Astrocyte (in vitro differentiated cells and primary cell): ENCODE measurements at regions not wholly inside any gene's neighbourhood (a gene's known extent, or its start where the extent isn't known, plus 50 kb on each side); places are given as distances from the start of the nearest gene placed in this dataset.

ENCODE experiments used
- DNase-seq: peaks from one replicate; pipeline ENCODE4 v3.0.0-alpha.2; 2010; ENCODE audit warnings: low read depth
- FAIRE-seq: peaks from 2 replicates; lab custom pipeline; 2011; peaks lifted over from hg19 to GRCh38; lab: Jason Lieb, UNC
- H2AFZ ChIP-seq: 2 replicates; pipeline ENCODE4 v1.6.0; 2012; ENCODE audit warnings: low read depth, low read length, inconsistent platforms
- H3K27ac ChIP-seq: 2 replicates; pipeline ENCODE4 v1.5.1; 2011; ENCODE audit warnings: low read depth, low read length, inconsistent platforms
- H3K27me3 ChIP-seq: 2 replicates; pipeline ENCODE4 v1.6.0; 2011; ENCODE audit warnings: low read length, inconsistent platforms; ENCODE audit not compliant: insufficient read depth
- H3K36me3 ChIP-seq: 2 replicates; pipeline ENCODE4 v1.5.1; 2011; ENCODE audit warnings: low read length, inconsistent platforms; ENCODE audit not compliant: insufficient read depth
- H3K4me1 ChIP-seq: 2 replicates; pipeline ENCODE4 v1.5.1; 2011; ENCODE audit warnings: low read length, inconsistent platforms; ENCODE audit not compliant: insufficient read depth
- H3K4me2 ChIP-seq: 2 replicates; pipeline ENCODE4 v1.6.0; 2012; ENCODE audit warnings: low read length, inconsistent platforms
- H3K4me3 ChIP-seq: 2 replicates; pipeline ENCODE4 v1.5.1; 2011; ENCODE audit warnings: low read depth, mild to moderate bottlenecking, low read length, inconsistent platforms; ENCODE audit not compliant: insufficient read depth
- H3K79me2 ChIP-seq: 2 replicates; pipeline ENCODE4 v1.6.0; 2012; ENCODE audit warnings: mild to moderate bottlenecking, low read length, inconsistent platforms; ENCODE audit not compliant: insufficient read depth
- H3K9ac ChIP-seq: 2 replicates; pipeline ENCODE4 v1.6.0; 2012; ENCODE audit warnings: mild to moderate bottlenecking, low read length, inconsistent platforms
- H3K9me3 ChIP-seq: 2 replicates; pipeline ENCODE4 v1.5.1; 2012; ENCODE audit warnings: low read depth, mild to moderate bottlenecking, low read length, inconsistent platforms; ENCODE audit not compliant: insufficient read depth
- H4K20me1 ChIP-seq: 2 replicates; pipeline ENCODE4 v1.6.0; 2012; ENCODE audit warnings: low read length, inconsistent platforms; ENCODE audit not compliant: insufficient read depth
- H3K27ac Mint-ChIP-seq: one replicate; pipeline ENCODE4 v1.8.0; 2021; ENCODE audit warnings: mild to moderate bottlenecking, mixed read lengths; ENCODE audit not compliant: unreplicated experiment
- H3K27me3 Mint-ChIP-seq: one replicate; pipeline ENCODE4 v1.8.0; 2021; ENCODE audit warnings: low read depth, mixed read lengths; ENCODE audit not compliant: unreplicated experiment
- H3K36me3 Mint-ChIP-seq: one replicate; pipeline ENCODE4 v1.8.0; 2021; ENCODE audit warnings: low read depth, mixed read lengths; ENCODE audit not compliant: unreplicated experiment
- H3K4me1 Mint-ChIP-seq: one replicate; pipeline ENCODE4 v1.8.0; 2021; ENCODE audit warnings: low read depth, mixed read lengths; ENCODE audit not compliant: unreplicated experiment
- H3K4me3 Mint-ChIP-seq: one replicate; pipeline ENCODE4 v1.8.0; 2021; ENCODE audit warnings: mild to moderate bottlenecking, moderate library complexity, mixed read lengths; ENCODE audit not compliant: unreplicated experiment
- H3K9me3 Mint-ChIP-seq: one replicate; pipeline ENCODE4 v1.8.0; 2021; ENCODE audit warnings: mild to moderate bottlenecking, mixed read lengths; ENCODE audit not compliant: unreplicated experiment
- CTCF ChIP-seq: IDR thresholded peaks from 2 replicates; pipeline ENCODE4 v1.5.1; 2011; ENCODE audit warnings: low read depth, mild to moderate bottlenecking, inconsistent platforms, low read length, moderate library complexity; ENCODE audit not compliant: insufficient read depth
- EZH2 ChIP-seq: IDR thresholded peaks from 2 replicates; pipeline ENCODE4 v1.6.1; 2012; ENCODE audit warnings: mild to moderate bottlenecking, low read length, inconsistent platforms; ENCODE audit not compliant: insufficient read depth

- H3K27me3 ChIP-seq, result peaks cover 6% of the 10 kb centered on the region
- H3K79me2 ChIP-seq, result no peaks in the 10 kb centered on the region
- no peak overlapping the region for H3K4me3 Mint-ChIP-seq
- H3K9me3 Mint-ChIP-seq, result no peaks in the 10 kb centered on the region
- no peak overlapping the region for H3K4me2 ChIP-seq
- H3K4me1 ChIP-seq, result no peaks in the 10 kb centered on the region
- peaks cover 12% of the 10 kb centered on the region for H3K4me1 Mint-ChIP-seq
- no peaks in the 10 kb centered on the region for H4K20me1 ChIP-seq
- H3K27ac Mint-ChIP-seq, result no peak overlapping the region
- DNase-seq, result no peak
- no peaks in the 10 kb centered on the region for H3K36me3 ChIP-seq
- no peak overlapping the region for H3K27ac ChIP-seq
- no peak overlapping the region for H3K4me3 ChIP-seq
- H3K27me3 Mint-ChIP-seq, result peaks cover 36% of the 10 kb centered on the region
- TF ChIP-seq CTCF (no peak), EZH2 (no peak)
- no peak overlapping the region for H2AFZ ChIP-seq
- no peaks in the 10 kb centered on the region for H3K36me3 Mint-ChIP-seq
- no peak overlapping the region for H3K9ac ChIP-seq
- no peaks in the 10 kb centered on the region for H3K9me3 ChIP-seq
- no peak for FAIRE-seq
Observed at GRCh38 chr5:135694012-135694411, 115.2 kb upstream of the CXCL14 start.

GRCh38 chr5:135693371-135693955 lies 114.7 kb upstream of the CXCL14 start:
- Histone ChIP-seq H3K27me3 (peaks cover 7% of the 10 kb centered on the region), H3K4me2 (no peak overlapping the region), H3K36me3 (no peaks in the 10 kb centered on the region), H4K20me1 (no peaks in the 10 kb centered on the region), H3K79me2 (no peaks in the 10 kb centered on the region), H3K4me1 (no peaks in the 10 kb centered on the region), H3K27ac (no peak overlapping the region), H3K4me3 (no peak overlapping the region), H2AFZ (no peak overlapping the region), H3K9me3 (no peaks in the 10 kb centered on the region), H3K9ac (no peak overlapping the region)
- DNase-seq (no peak), FAIRE-seq (no peak)
- no peak overlapping the region for H3K27ac Mint-ChIP-seq
- H3K27me3 Mint-ChIP-seq, result peaks cover 37% of the 10 kb centered on the region
- H3K9me3 Mint-ChIP-seq, result peaks cover 1% of the 10 kb centered on the region
- H3K36me3 Mint-ChIP-seq, result no peaks in the 10 kb centered on the region
- peaks cover 12% of the 10 kb centered on the region for H3K4me1 Mint-ChIP-seq
- TF ChIP-seq EZH2 (no peak), CTCF (no peak)
- no peak overlapping the region for H3K4me3 Mint-ChIP-seq

GRCh38 chr5:135691044-135691443 lies 112.3 kb upstream of the CXCL14 start:
- Histone ChIP-seq H3K4me1 (no peaks in the 10 kb centered on the region), H3K79me2 (no peaks in the 10 kb centered on the region), H2AFZ (no peak overlapping the region), H3K9ac (no peak overlapping the region), H3K27me3 (peaks cover 7% of the 10 kb centered on the region), H3K9me3 (no peaks in the 10 kb centered on the region), H3K4me3 (no peak overlapping the region), H3K36me3 (no peaks in the 10 kb centered on the region), H3K27ac (no peak overlapping the region), H4K20me1 (no peaks in the 10 kb centered on the region), H3K4me2 (no peak overlapping the region)
- Mint-ChIP-seq H3K4me1 (peaks cover 12% of the 10 kb centered on the region), H3K4me3 (no peak overlapping the region), H3K9me3 (peaks cover 2% of the 10 kb centered on the region), H3K36me3 (no peaks in the 10 kb centered on the region), H3K27ac (no peak overlapping the region), H3K27me3 (peaks cover 30% of the 10 kb centered on the region)
- DNase-seq, result no peak
- TF ChIP-seq EZH2 (no peak), CTCF (no peak)
- FAIRE-seq, result no peak
